NCI-H2227 (cell line): ENCODE measurements at regions not wholly inside any gene's neighbourhood (a gene's known extent, or its start where the extent isn't known, plus 50 kb on each side); places are given as distances from the start of the nearest gene placed in this dataset.

ENCODE experiments used
- DNase-seq: peaks from one replicate; lab custom pipeline; 2025; ENCODE audit not compliant: unreplicated experiment; lab: John Stamatoyannopoulos, UW

DNA sequence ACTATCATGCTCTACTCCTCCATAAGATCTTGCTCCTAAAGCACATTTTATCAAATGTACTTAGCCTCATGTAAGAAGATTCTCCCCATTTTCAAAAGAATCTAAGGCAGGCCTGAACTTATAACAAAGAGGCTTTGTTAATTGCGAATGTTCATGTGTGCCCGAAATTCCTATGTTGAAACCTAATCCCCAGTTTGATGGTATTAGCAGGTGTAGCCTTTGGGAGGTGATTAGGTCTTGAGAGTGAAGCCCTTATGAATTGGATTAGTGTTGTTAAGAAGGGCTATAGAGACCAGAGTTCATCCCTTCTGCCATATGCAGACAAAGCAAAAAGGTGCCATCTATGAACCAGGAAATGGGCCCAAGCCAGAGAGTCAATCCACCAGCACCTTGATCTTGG, 234.5 kb downstream of the PAX3 start:
- DNase-seq: no peak

DNA sequence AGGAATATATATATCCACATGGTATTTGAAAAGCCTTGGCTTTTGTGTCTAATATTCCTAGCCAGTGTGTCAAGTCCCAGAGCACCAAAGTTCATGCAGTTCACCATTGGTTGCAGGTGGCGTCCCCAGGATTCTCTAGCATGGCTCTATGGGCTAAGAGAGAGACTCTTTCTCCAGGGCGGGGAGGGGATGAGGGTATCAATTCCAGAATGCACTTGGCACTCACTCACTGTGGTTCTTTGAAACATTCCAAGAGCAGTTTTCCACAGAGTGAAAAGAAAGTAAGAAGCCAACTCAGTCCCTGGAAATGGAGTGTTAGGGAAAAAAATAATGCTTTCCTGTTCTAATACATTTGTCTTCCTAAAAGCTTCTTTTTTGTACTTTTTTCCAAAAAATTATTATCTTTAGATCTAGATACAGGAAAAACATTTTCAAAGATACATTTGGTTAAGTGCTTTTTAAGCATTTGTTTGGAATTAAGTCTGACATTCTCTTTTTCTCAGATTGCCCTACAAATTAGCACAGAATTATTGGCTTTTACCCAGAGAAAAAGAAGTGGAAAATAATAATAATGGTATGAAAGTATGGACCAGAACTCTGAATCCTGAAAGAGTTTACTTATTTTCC, 239.9 kb downstream of the PAX3 start:
- DNase-seq: no peak

- peak; percentile 36 for DNase-seq
Observed at GRCh38 chr2:222057347-222058073, 241.3 kb downstream of the PAX3 start.

GRCh38 chr2:222055328-222055727, 243.5 kb downstream of the PAX3 start:
- DNase-seq: no peak

DNA sequence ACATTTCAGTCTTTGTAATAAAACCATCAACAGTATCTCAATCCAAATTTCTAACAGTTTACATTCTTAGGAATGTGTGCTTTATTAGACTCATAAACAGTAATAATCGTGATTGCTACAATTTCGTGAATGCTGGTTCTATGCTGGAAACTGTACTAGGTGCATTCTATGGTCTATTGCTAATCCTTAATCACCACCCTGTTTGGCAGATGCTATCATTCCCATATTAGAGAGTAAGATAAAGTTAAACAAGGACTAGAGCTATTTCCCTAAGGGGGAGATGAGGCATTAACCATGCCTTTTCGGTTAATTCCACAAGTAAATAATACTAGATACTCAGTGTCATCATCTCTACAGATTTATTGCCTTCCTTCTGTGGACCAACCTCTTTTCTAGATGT, 244.0 kb downstream of the PAX3 start:
- DNase-seq: no peak

DNA sequence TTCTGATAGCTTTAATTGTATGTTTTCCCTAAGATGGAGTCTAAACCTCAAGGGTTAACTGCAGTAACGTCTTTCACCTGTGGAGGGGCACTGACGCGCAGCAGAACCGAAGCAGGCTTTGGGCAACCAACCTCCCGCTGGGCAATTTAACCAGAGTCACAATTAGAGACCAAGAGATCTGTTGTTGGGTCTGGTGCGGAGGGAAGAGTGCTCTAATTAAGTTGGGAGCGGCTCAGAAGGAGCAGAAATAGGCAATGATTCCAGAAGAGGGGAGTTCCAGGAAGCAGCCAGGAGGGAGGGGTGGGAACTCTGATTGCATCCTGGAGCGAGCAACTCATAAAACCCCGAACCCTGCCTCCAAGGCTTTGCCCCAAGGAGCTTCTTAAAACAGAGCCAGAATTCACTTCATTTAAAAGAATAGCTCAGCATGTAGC, 245.8 kb downstream of the PAX3 start:
- DNase-seq: peak; percentile 88

GRCh38 chr2:222050981-222051380, 247.8 kb downstream of the PAX3 start:
- DNase-seq: no peak

DNA sequence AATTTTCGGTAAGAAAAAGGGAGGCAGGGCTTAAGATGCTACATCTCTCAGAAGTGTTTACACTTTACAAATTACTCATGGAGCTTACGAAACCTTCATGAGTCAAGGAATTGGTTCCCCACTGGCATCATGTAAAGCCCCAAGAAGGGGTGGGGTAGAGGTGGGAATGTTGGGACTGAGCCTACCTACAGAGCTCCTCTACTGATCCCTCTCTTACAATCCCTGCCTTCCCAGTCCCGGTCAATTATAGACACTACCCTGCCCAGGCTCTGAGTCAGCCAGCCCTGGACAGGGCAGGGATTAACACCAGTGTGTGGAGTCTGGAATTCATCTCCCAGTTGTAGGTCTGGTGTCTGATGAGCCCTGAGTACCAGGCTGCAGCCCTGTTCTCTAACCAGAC, 248.9 kb downstream of the PAX3 start:
- DNase-seq: no peak

GRCh38 chr2:222043897-222044296, 254.9 kb downstream of the PAX3 start:
- DNase-seq: no peak

GRCh38 chr2:222042666-222043065, 256.1 kb downstream of the PAX3 start:
- no peak for DNase-seq

- no peak for DNase-seq
Observed at GRCh38 chr2:222040333-222040732, 258.5 kb downstream of the PAX3 start.

- no peak for DNase-seq
Observed at GRCh38 chr2:222039821-222040220, 259.0 kb downstream of the PAX3 start.

GRCh38 chr2:222038067-222038802, 260.6 kb downstream of the PAX3 start:
- DNase-seq: peak; percentile 36

- DNase-seq: no peak
Observed at GRCh38 chr2:222037211-222037610, 261.6 kb downstream of the PAX3 start.

- DNase-seq: no peak
Observed at GRCh38 chr2:222034058-222034457, 264.7 kb downstream of the PAX3 start.

GRCh38 chr2:222033541-222033940, 265.3 kb downstream of the PAX3 start:
- DNase-seq: no peak

DNA sequence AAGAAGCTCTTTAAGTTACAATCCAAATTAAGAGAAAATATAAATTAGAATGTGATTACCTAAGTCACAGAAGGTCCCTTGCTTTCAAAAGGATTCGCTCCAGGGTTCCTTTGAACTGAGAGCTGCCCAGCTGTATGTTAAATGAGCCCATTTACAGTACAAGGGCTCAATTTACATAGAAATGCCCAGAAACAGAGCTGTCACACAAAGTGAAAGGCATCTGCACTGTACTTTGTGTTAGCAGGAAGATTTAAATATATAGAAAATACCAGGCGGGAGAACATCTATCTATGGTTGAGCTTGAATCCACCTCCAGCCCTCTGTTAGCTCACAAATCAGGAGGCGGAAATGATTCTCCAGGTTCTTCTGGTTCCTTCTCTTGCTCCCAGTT, 272.9 kb downstream of the PAX3 start:
- DNase-seq: peak; percentile 6

- DNase-seq: peak; percentile 45
Observed at GRCh38 chr2:222024932-222025880, 273.6 kb downstream of the PAX3 start.

- no peak for DNase-seq
Observed at GRCh38 chr2:222017252-222017850, 281.4 kb downstream of the PAX3 start.

DNA sequence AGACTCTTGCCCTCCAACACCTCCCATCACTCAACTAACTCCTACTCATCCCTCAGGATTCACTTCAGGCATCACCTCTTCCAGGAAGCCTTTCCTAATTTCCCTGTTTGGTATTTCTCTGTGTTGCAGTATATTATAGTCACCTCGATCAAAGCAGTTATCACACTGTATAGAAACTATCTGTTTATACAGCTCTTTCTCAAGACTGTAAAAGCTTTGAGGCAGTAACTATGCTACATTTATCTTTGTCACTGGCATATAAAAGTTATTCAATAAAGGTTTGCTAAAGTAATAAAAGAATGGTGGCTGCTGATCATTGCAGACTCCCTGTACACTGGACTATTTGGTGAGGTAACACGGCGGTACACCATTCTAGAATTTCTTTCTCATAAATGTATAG, 284.9 kb downstream of the PAX3 start:
- no peak for DNase-seq

- DNase-seq: peak; percentile 14
Observed at GRCh38 chr2:222000326-222000725, 298.5 kb downstream of the PAX3 start.
